HG03045 (cell line): ENCODE measurements at regions not wholly inside any gene's neighbourhood (a gene's known extent, or its start where the extent isn't known, plus 50 kb on each side); places are given as distances from the start of the nearest gene placed in this dataset.

Experiments used
- ATAC-seq: cut with Tn5 transposase; IDR thresholded peaks from one replicate; pipeline ENCODE4 v1.9.1; 2021; ENCODE audit warnings: mild to moderate bottlenecking, moderate library complexity; ENCODE audit not compliant: unreplicated experiment

- no peak for ATAC-seq
These were observed 553.4 kb upstream of the KLF12 start for GRCh38 chr13:74687442-74688182.

GRCh38 chr13:74683411-74683810, 549.2 kb upstream of the KLF12 start:
- ATAC-seq, result no peak

GRCh38 chr13:74682746-74683145, 548.5 kb upstream of the KLF12 start:
- no peak for ATAC-seq

- no peak for ATAC-seq
These were observed 547.7 kb upstream of the KLF12 start for GRCh38 chr13:74681891-74682290.

- ATAC-seq, result no peak
These were observed 544.2 kb upstream of the KLF12 start for GRCh38 chr13:74678308-74678965.

GRCh38 chr13:74675972-74676371, 541.8 kb upstream of the KLF12 start:
- no peak for ATAC-seq

- ATAC-seq, result no peak
These were observed 541.0 kb upstream of the KLF12 start for GRCh38 chr13:74675182-74675581.

GRCh38 chr13:74674720-74675119, 540.5 kb upstream of the KLF12 start:
- no peak for ATAC-seq

- ATAC-seq, result no peak
These were observed 534.9 kb upstream of the KLF12 start for GRCh38 chr13:74669149-74669548.

GRCh38 chr13:74667656-74668203, 533.5 kb upstream of the KLF12 start:
- no peak for ATAC-seq

GRCh38 chr13:74662905-74663304, 528.7 kb upstream of the KLF12 start:
- ATAC-seq, result no peak

- ATAC-seq, result no peak
These were observed 527.6 kb upstream of the KLF12 start for GRCh38 chr13:74661851-74662250.

GRCh38 chr13:74657765-74658164, 523.6 kb upstream of the KLF12 start:
- no peak for ATAC-seq

GRCh38 chr13:74651121-74651520, 516.9 kb upstream of the KLF12 start:
- no peak for ATAC-seq

GRCh38 chr13:74647991-74648390, 513.8 kb upstream of the KLF12 start:
- no peak for ATAC-seq

GRCh38 chr13:74647211-74647610, 513.0 kb upstream of the KLF12 start:
- no peak for ATAC-seq

GRCh38 chr13:74646091-74646490, 511.9 kb upstream of the KLF12 start:
- ATAC-seq, result no peak

GRCh38 chr13:74645586-74645985, 511.4 kb upstream of the KLF12 start:
- no peak for ATAC-seq

GRCh38 chr13:74644229-74644628, 510.0 kb upstream of the KLF12 start:
- ATAC-seq, result no peak

GRCh38 chr13:74641586-74641985, 507.4 kb upstream of the KLF12 start:
- no peak for ATAC-seq

GRCh38 chr13:74633734-74634133, 499.5 kb upstream of the KLF12 start:
- no peak for ATAC-seq

GRCh38 chr13:74629985-74630384, 495.8 kb upstream of the KLF12 start:
- ATAC-seq, result no peak
